ENCODE measurements at regions not wholly inside any gene's neighbourhood (a gene's known extent, or its start where the extent isn't known, plus 50 kb on each side); places are given as distances from the start of the nearest gene placed in this dataset.

- TF ChIP-seq ZFX (IDR thresholded peaks at IDR 0.05; ENCODE audit: borderline replicate concordance) (no peak), CTCF (IDR thresholded peaks at IDR 0.05) (no peak)
These were observed 1600.5 kb upstream of the SEL1L start for GRCh38 chr14:83133981-83134645.

Data from 22Rv1 (cell line).